H9 (cell line): ENCODE measurements at regions not wholly inside any gene's neighbourhood (a gene's known extent, or its start where the extent isn't known, plus 50 kb on each side); places are given as distances from the start of the nearest gene placed in this dataset.

Source experiments
- DNase-seq: peaks from one replicate; pipeline ENCODE4 v3.0.0-alpha.2; 2017
- H2AFZ ChIP-seq: one replicate; pipeline ENCODE4 v1.6.1; 2013; ENCODE audit warnings: mild to moderate bottlenecking, low read length, control low read depth, moderate library complexity
- H2AK5ac ChIP-seq: 2 replicates; pipeline ENCODE4 v1.6.1; 2013; ENCODE audit warnings: low read length, control low read depth, mixed read lengths; ENCODE audit not compliant: insufficient read length
- H2BK120ac ChIP-seq: one replicate; pipeline ENCODE4 v1.6.1; 2013; ENCODE audit warnings: low read depth, mild to moderate bottlenecking, low read length, control low read depth, inconsistent platforms; ENCODE audit not compliant: poor library complexity, severe bottlenecking
- H2BK12ac ChIP-seq: 2 replicates; pipeline ENCODE4 v1.6.1; 2013; ENCODE audit warnings: low read length, control low read depth, mixed read lengths, low read depth; ENCODE audit not compliant: insufficient read length
- H2BK15ac ChIP-seq: 2 replicates; pipeline ENCODE4 v1.6.1; 2013; ENCODE audit warnings: low read depth, low read length, control low read depth
- H2BK20ac ChIP-seq: one replicate; pipeline ENCODE4 v1.6.1; 2013; ENCODE audit warnings: low read depth, mild to moderate bottlenecking, low read length, control low read depth, inconsistent platforms; ENCODE audit not compliant: poor library complexity, severe bottlenecking
- H2BK5ac ChIP-seq: 2 replicates; pipeline ENCODE4 v1.6.1; 2013; ENCODE audit warnings: low read length, control low read depth, mixed read lengths; ENCODE audit not compliant: insufficient read length
- H3K14ac ChIP-seq: 2 replicates; pipeline ENCODE4 v1.6.1; 2013; ENCODE audit warnings: low read length, control low read depth; ENCODE audit not compliant: insufficient read depth
- H3K18ac ChIP-seq: 2 replicates; pipeline ENCODE4 v1.6.1; 2013; ENCODE audit warnings: low read depth, mild to moderate bottlenecking, mixed read lengths, low read length, control low read depth; ENCODE audit not compliant: insufficient read length
- H3K23ac ChIP-seq: 2 replicates; pipeline ENCODE4 v1.6.1; 2013; ENCODE audit warnings: low read length, control low read depth, mixed read lengths, low read depth; ENCODE audit not compliant: insufficient read length
- H3K23me2 ChIP-seq: 2 replicates; pipeline ENCODE4 v1.6.1; 2013; ENCODE audit warnings: low read depth, mild to moderate bottlenecking, mixed read lengths, low read length, control low read depth; ENCODE audit not compliant: insufficient read length, poor library complexity, severe bottlenecking
- H3K27ac ChIP-seq: 2 replicates; pipeline ENCODE4 v1.5.1; 2013; ENCODE audit warnings: low read length, control low read depth, mixed read lengths, low read depth; ENCODE audit not compliant: insufficient read length
- H3K27me3 ChIP-seq: 2 replicates; pipeline ENCODE4 v1.6.1; 2013; ENCODE audit warnings: low read length, control low read depth, inconsistent platforms; ENCODE audit not compliant: insufficient read depth
- H3K4ac ChIP-seq: 2 replicates; pipeline ENCODE4 v1.6.1; 2013; ENCODE audit warnings: low read depth, mild to moderate bottlenecking, control low read depth, inconsistent platforms, low read length, moderate library complexity
- H3K4me1 ChIP-seq: 2 replicates; pipeline ENCODE4 v1.6.1; 2013; ENCODE audit warnings: low read length, control low read depth, inconsistent platforms; ENCODE audit not compliant: insufficient read depth
- H3K4me2 ChIP-seq: 2 replicates; pipeline ENCODE4 v1.6.1; 2013; ENCODE audit warnings: low read length, control low read depth, mixed read lengths; ENCODE audit not compliant: insufficient read length, insufficient read depth
- H3K56ac ChIP-seq: 2 replicates; pipeline ENCODE4 v1.6.1; 2013; ENCODE audit warnings: low read depth, mild to moderate bottlenecking, mixed read lengths, low read length, control low read depth; ENCODE audit not compliant: insufficient read length
- H3K79me1 ChIP-seq: 2 replicates; pipeline ENCODE4 v1.6.1; 2013; ENCODE audit warnings: low read depth, mild to moderate bottlenecking, moderate library complexity, low read length, control low read depth, inconsistent platforms; ENCODE audit not compliant: insufficient read depth, poor library complexity, severe bottlenecking
- H3K79me2 ChIP-seq: 2 replicates; pipeline ENCODE4 v1.6.1; 2013; ENCODE audit warnings: low read length, control low read depth, inconsistent platforms; ENCODE audit not compliant: insufficient read depth
- H3K9ac ChIP-seq: 2 replicates; pipeline ENCODE4 v1.6.1; 2013; ENCODE audit warnings: low read length, control low read depth, mixed read lengths; ENCODE audit not compliant: insufficient read length; ENCODE audit errors: extremely low read depth
- H3K9me3 ChIP-seq: one replicate; pipeline ENCODE4 v1.6.1; 2013; ENCODE audit warnings: low read depth, low read length, inconsistent platforms; ENCODE audit not compliant: control insufficient read depth
- H3T11ph ChIP-seq: one replicate; pipeline ENCODE4 v1.6.1; 2013; ENCODE audit warnings: mild to moderate bottlenecking, low read length, control low read depth, inconsistent platforms
- H4K20me1 ChIP-seq: one replicate; pipeline ENCODE4 v1.6.1; 2013; ENCODE audit not compliant: control insufficient read depth, insufficient read length, insufficient read depth
- H4K5ac ChIP-seq: 2 replicates; pipeline ENCODE4 v1.6.1; 2013; ENCODE audit warnings: low read depth, mild to moderate bottlenecking, mixed read lengths, low read length, control low read depth; ENCODE audit not compliant: insufficient read length
- H4K8ac ChIP-seq: replicated peaks from 2 replicates; pipeline ENCODE4 v1.6.1; 2013; ENCODE audit warnings: low read length, control low read depth, mixed read lengths, low read depth; ENCODE audit not compliant: insufficient read length
- H4K91ac ChIP-seq: 2 replicates; pipeline ENCODE4 v1.6.1; 2013; ENCODE audit warnings: low read depth, mild to moderate bottlenecking, moderate library complexity, mixed read lengths, low read length, control low read depth; ENCODE audit not compliant: insufficient read length
- H3K27ac Mint-ChIP-seq, 3 experiments: 2 replicates in 2 of 3; 3 replicates in 1 of 3; pipeline ENCODE4 v1.8.0; 2020 to 2021; ENCODE audit warnings: mixed read lengths in 3 of 3, mild to moderate bottlenecking in 1 of 3, moderate library complexity in 1 of 3
- H3K27me3 Mint-ChIP-seq: 2 replicates; pipeline ENCODE4 v1.8.0; 2021; ENCODE audit warnings: low read depth, mild to moderate bottlenecking, moderate library complexity, mixed read lengths
- H3K36me3 Mint-ChIP-seq, 3 experiments: 2 replicates in 2 of 3; 3 replicates in 1 of 3; pipeline ENCODE4 v1.8.0; 2020 to 2021; ENCODE audit warnings: low read depth in 3 of 3, mixed read lengths in 3 of 3; ENCODE audit not compliant: insufficient read depth in 1 of 3
- H3K4me1 Mint-ChIP-seq, 2 experiments: 2 replicates each; pipeline ENCODE4 v1.8.0; 2020; ENCODE audit warnings: mixed read lengths in 2 of 2
- H3K4me3 Mint-ChIP-seq, 2 experiments: 2 replicates in 1 of 2; 3 replicates in 1 of 2; pipeline ENCODE4 v1.8.0; 2020 to 2021; ENCODE audit warnings: mild to moderate bottlenecking in 2 of 2, mixed read lengths in 2 of 2, moderate library complexity in 1 of 2
- H3K9me3 Mint-ChIP-seq, 2 experiments: 2 replicates in 1 of 2; 3 replicates in 1 of 2; pipeline ENCODE4 v1.8.0; 2020; ENCODE audit warnings: mild to moderate bottlenecking in 2 of 2, mixed read lengths in 2 of 2, moderate library complexity in 1 of 2
- CTCF ChIP-seq: fragments of 200-600 bp; sonication (generic); conservative IDR thresholded peaks from 3 replicates; pipeline ENCODE4 v1.8.0; 2021; ENCODE audit warnings: antibody characterized with exemption, mild to moderate bottlenecking
- WGBS: extraction: QIAGEN DNeasy Blood & Tissue Kit; methylation state at CpG from one replicate; pipeline ENCODE4 v1.1.7; 2013; ENCODE audit warnings: missing lambda C conversion rate, low lambda C conversion rate, mixed read lengths; ENCODE audit not compliant: insufficient read length; ENCODE audit errors: extremely low coverage; 5-methylcytosine and 5-hydroxymethylcytosine counted together

GRCh38 chr3:59605318-59605717 is 555.5 kb upstream of the CFAP20DC start:
- no peaks in the 10 kb centered on the region for H3K4me1 ChIP-seq
- no peaks in the 10 kb centered on the region for H4K20me1 ChIP-seq
- no peak overlapping the region for H4K91ac ChIP-seq
- Mint-ChIP-seq H3K27ac (no peak overlapping the region), H3K4me1 (peaks cover 3% of the 10 kb centered on the region in 2 experiments; a peak in 2 of 4 replicates), H3K36me3 (no peaks in the 10 kb centered on the region), H3K27me3 (no peaks in the 10 kb centered on the region), H3K4me3 (no peak overlapping the region), H3K9me3 (no peaks in the 10 kb centered on the region)
- H2BK5ac ChIP-seq = no peak overlapping the region
- no peak overlapping the region for H2BK12ac ChIP-seq
- H3K23ac ChIP-seq = no peak overlapping the region
- no peak for TF ChIP-seq CTCF
- H2BK15ac ChIP-seq = no peak overlapping the region
- H3K18ac ChIP-seq = no peak overlapping the region
- no peaks in the 10 kb centered on the region for H3K79me1 ChIP-seq
- no peak overlapping the region for H3K4ac ChIP-seq
- H3K56ac ChIP-seq = no peak overlapping the region
- H4K8ac ChIP-seq = no peak overlapping the region
- DNase-seq = no peak
- H3K9ac ChIP-seq = no peak overlapping the region
- no peaks in the 10 kb centered on the region for H3K27me3 ChIP-seq
- no peak overlapping the region for H2AK5ac ChIP-seq
- no peak overlapping the region for H2BK20ac ChIP-seq
- no peak overlapping the region for H3K14ac ChIP-seq
- no peak overlapping the region for H3K4me2 ChIP-seq
- H3K23me2 ChIP-seq = no peaks in the 10 kb centered on the region
- no peak overlapping the region for H2BK120ac ChIP-seq
- no CpG with 5 or more reads among the region's 1 CpG for WGBS
- H2AFZ ChIP-seq = no peak overlapping the region
- H4K5ac ChIP-seq = no peak overlapping the region
- H3K9me3 ChIP-seq = no peaks in the 10 kb centered on the region
- H3K27ac ChIP-seq = no peak overlapping the region
- no peaks in the 10 kb centered on the region for H3K79me2 ChIP-seq
- no peak overlapping the region for H3T11ph ChIP-seq
